ENCODE measurements at regions not wholly inside any gene's neighbourhood (a gene's known extent, or its start where the extent isn't known, plus 50 kb on each side); places are given as distances from the start of the nearest gene placed in this dataset.

DNA sequence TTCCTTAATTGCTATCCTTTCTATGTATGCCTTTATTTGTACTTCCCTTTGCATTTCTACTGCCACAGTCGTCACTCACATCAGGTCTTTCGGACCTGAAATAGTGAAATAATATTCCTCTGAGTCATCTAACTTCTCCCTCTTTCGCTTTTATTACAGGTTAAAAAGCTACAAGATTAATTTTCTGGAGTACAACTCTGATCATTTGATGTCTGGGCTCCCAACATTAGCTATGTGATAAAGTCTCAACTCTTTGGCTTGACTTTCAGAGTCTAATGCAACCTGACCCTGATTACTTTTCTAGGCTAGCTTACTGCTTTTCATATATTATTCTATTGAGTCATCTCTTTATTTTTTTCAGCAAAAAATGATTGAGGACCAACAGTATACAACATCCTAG, 638.8 kb upstream of the WWC1 start:
- TF ChIP-seq CTCF (IDR thresholded peaks at IDR 0.05; ENCODE audit: low read length) (no peak), EZH2 (IDR thresholded peaks at IDR 0.05; ENCODE audit: borderline replicate concordance, low read length) (no peak)
